BE2C (cell line): ENCODE measurements at regions not wholly inside any gene's neighbourhood (a gene's known extent, or its start where the extent isn't known, plus 50 kb on each side); places are given as distances from the start of the nearest gene placed in this dataset.
A peak's percentile ranks its signal among the peaks of the same experiment; 100 is the strongest.

Experiments used
- DNase-seq: peaks from one replicate; pipeline ENCODE4 v3.0.0-alpha.2; 2020
- H3K27me3 ChIP-seq: fragments of 250-450 bp; sonication (Bioruptor Pico); 2 replicates; pipeline ENCODE4 v1.5.1; 2020; ENCODE audit warnings: mild to moderate bottlenecking
- H3K36me3 ChIP-seq: fragments of 250-450 bp; sonication (Bioruptor Pico); 2 replicates; pipeline ENCODE4 v1.5.1; 2020; ENCODE audit warnings: mild to moderate bottlenecking
- H3K4me1 ChIP-seq: fragments of 250-450 bp; sonication (Bioruptor Pico); 2 replicates; pipeline ENCODE4 v1.5.1; 2020
- H3K4me3 ChIP-seq: 2 replicates; pipeline ENCODE4 v1.5.1; 2011; ENCODE audit warnings: low read depth, low read length
- H3K9me3 ChIP-seq: fragments of 250-450 bp; sonication (Bioruptor Pico); 2 replicates; pipeline ENCODE4 v1.5.1; 2020
- TF ChIP-seq, protein P1 (sequence below): IDR thresholded peaks from 2 replicates; pipeline ENCODE4 v1.5.1; 2012; ENCODE audit warnings: mild to moderate bottlenecking, low read depth, low read length

DNA sequence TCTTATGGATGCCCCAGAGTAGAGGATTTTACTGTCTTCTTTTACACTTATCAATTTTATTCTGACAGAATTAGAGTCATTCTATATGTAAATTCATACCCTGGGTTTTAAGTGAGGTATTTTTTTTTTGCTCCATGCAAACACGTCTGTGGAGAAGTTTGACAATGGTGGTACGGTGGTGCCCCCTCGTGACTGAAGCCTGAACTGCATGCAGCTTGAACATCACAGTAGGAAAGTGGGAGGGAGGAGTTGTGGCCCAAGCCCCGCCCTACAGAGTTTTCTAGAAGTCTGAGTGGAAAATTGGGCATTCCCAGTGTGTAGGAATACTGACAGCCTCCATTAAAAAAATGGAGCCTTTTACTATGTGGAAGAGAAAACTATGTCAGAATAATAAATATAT is 73.3 kb upstream of the RAB40AL start:
- Histone ChIP-seq H3K27me3 (no peaks in the 10 kb centered on the region), H3K4me1 (no peaks in the 10 kb centered on the region), H3K36me3 (no peaks in the 10 kb centered on the region), H3K9me3 (no peaks in the 10 kb centered on the region), H3K4me3 (no peak overlapping the region)
- DNase-seq, result peak; percentile 75
- TF ChIP-seq, protein P1, sequence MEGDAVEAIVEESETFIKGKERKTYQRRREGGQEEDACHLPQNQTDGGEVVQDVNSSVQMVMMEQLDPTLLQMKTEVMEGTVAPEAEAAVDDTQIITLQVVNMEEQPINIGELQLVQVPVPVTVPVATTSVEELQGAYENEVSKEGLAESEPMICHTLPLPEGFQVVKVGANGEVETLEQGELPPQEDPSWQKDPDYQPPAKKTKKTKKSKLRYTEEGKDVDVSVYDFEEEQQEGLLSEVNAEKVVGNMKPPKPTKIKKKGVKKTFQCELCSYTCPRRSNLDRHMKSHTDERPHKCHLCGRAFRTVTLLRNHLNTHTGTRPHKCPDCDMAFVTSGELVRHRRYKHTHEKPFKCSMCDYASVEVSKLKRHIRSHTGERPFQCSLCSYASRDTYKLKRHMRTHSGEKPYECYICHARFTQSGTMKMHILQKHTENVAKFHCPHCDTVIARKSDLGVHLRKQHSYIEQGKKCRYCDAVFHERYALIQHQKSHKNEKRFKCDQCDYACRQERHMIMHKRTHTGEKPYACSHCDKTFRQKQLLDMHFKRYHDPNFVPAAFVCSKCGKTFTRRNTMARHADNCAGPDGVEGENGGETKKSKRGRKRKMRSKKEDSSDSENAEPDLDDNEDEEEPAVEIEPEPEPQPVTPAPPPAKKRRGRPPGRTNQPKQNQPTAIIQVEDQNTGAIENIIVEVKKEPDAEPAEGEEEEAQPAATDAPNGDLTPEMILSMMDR, result peak; percentile 76

DNA sequence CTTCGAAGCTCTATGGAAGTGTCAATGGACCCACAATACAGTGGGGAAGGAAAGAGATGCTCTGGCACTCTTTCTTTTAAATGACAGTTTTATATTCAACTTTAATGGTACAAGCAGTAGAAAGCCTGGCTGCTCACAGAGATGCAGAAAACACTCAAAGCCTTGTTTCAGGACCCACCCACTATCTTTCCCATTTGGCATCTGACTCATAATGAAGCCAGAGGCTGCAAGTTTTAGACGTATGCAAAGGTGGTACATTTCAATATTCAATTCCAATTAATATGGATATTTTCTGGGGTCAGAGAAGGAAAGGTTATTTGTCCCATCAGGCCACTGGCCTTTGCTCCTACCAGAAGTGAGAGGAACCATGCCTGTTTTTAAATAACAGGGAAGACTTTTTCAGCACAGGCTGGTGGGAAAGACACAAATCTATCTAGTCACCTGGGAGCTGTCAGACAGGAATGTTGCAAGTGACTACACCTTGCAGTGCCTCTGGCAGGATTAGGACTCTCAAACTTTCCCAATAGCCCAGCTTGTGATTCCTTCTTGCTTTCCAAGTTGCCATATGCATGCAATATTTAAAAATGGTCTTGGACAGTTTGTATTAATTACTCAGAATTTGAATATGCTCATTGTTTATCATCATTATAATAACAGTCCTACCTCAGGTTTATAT is 70.0 kb upstream of the RAB40AL start:
- Histone ChIP-seq H3K4me3 (no peak overlapping the region), H3K4me1 (no peaks in the 10 kb centered on the region), H3K36me3 (no peaks in the 10 kb centered on the region), H3K27me3 (no peaks in the 10 kb centered on the region), H3K9me3 (no peaks in the 10 kb centered on the region)
- TF ChIP-seq, protein P1, result no peak
- DNase-seq, result no peak

DNA sequence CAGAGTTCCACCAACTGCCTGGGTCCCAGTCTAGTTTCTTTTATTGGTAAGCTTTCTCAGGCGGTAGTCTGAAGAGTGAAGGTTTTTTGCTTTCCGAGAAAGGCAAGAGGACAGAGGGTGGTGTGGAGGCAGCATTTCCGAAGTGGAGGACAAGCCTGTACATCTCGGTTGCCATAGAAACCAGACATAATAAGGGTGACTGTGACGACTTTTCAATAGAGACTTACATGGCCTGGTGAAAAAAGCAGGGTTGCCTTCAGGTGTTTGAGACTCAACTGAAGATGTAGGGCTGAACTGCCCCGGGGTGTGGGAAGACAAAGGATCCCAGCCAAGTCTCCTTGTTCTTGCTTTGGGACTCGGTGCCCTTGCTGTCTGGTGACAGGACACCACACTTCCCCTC is 53.6 kb upstream of the RAB40AL start:
- Histone ChIP-seq H3K27me3 (no peaks in the 10 kb centered on the region), H3K9me3 (no peaks in the 10 kb centered on the region), H3K4me3 (no peak overlapping the region), H3K4me1 (no peaks in the 10 kb centered on the region), H3K36me3 (no peaks in the 10 kb centered on the region)
- TF ChIP-seq, protein P1, result no peak
- no peak for DNase-seq
